Fibroblast of skin of scalp (primary cell): ENCODE measurements at regions not wholly inside any gene's neighbourhood (a gene's known extent, or its start where the extent isn't known, plus 50 kb on each side); places are given as distances from the start of the nearest gene placed in this dataset.

Source experiments
- DNase-seq: peaks from one replicate; pipeline ENCODE4 v3.0.0-alpha.2; 2013

GRCh38 chr18:57915865-57916582, 112.9 kb upstream of the ATP8B1 start:
- no peak for DNase-seq

GRCh38 chr18:57915248-57915647, 112.1 kb upstream of the ATP8B1 start:
- DNase-seq = peak; percentile 55

GRCh38 chr18:57913686-57914085, 110.6 kb upstream of the ATP8B1 start:
- no peak for DNase-seq

GRCh38 chr18:57910817-57911216, 107.7 kb upstream of the ATP8B1 start:
- DNase-seq = no peak

GRCh38 chr18:57910134-57910533, 107.0 kb upstream of the ATP8B1 start:
- no peak for DNase-seq

- DNase-seq = no peak
Observed at GRCh38 chr18:57909620-57910019, 106.5 kb upstream of the ATP8B1 start.

- no peak for DNase-seq
Observed at GRCh38 chr18:57908092-57908491, 105.0 kb upstream of the ATP8B1 start.

- no peak for DNase-seq
Observed at GRCh38 chr18:57907550-57907949, 104.4 kb upstream of the ATP8B1 start.

GRCh38 chr18:57906852-57907251, 103.7 kb upstream of the ATP8B1 start:
- no peak for DNase-seq

GRCh38 chr18:57904535-57904934, 101.4 kb upstream of the ATP8B1 start:
- DNase-seq = no peak

- DNase-seq = no peak
Observed at GRCh38 chr18:57902721-57903120, 99.6 kb upstream of the ATP8B1 start.

- no peak for DNase-seq
Observed at GRCh38 chr18:57901825-57902589, 98.9 kb upstream of the ATP8B1 start.

- DNase-seq = peak; percentile 61
Observed at GRCh38 chr18:57900906-57901435, 97.9 kb upstream of the ATP8B1 start.

GRCh38 chr18:57898506-57899124, 95.5 kb upstream of the ATP8B1 start:
- DNase-seq = peak; percentile 85

- DNase-seq = no peak
Observed at GRCh38 chr18:57895182-57895581, 92.1 kb upstream of the ATP8B1 start.

GRCh38 chr18:57891707-57892391, 88.7 kb upstream of the ATP8B1 start:
- DNase-seq = no peak

GRCh38 chr18:57890266-57890665, 87.2 kb upstream of the ATP8B1 start:
- DNase-seq = no peak

GRCh38 chr18:57889841-57890240, 86.7 kb upstream of the ATP8B1 start:
- DNase-seq = no peak

GRCh38 chr18:57887543-57888383, 84.6 kb upstream of the ATP8B1 start:
- DNase-seq = no peak

- no peak for DNase-seq
Observed at GRCh38 chr18:57885931-57886330, 82.8 kb upstream of the ATP8B1 start.

GRCh38 chr18:57882465-57882864, 79.3 kb upstream of the ATP8B1 start:
- no peak for DNase-seq
